HG02870 (cell line): ENCODE measurements at regions not wholly inside any gene's neighbourhood (a gene's known extent, or its start where the extent isn't known, plus 50 kb on each side); places are given as distances from the start of the nearest gene placed in this dataset.

Experiments used
- ATAC-seq: cut with Tn5 transposase; IDR thresholded peaks from one replicate; pipeline ENCODE4 v1.9.1; 2021; ENCODE audit warnings: mild to moderate bottlenecking, moderate library complexity; ENCODE audit not compliant: unreplicated experiment

DNA sequence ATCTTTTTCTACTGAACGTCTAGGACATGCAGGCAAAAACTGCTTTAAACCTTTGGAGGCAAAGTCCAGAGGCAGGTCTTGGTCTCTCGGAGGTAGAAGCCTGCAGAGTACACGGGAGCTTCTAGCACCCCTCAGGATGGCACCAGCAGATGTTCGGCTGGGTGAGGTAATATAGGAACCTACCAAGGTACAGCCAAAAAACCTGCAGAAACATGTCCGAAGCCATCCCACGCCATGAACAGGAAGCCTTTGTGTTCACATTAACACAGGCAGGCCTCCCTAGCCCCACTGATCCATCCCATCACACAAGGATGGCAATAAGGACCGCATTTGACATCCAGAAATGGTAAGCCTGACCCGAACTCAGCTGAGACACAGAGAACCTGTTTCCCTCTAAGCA lies 157.9 kb upstream of the HES1 start:
- ATAC-seq = no peak

DNA sequence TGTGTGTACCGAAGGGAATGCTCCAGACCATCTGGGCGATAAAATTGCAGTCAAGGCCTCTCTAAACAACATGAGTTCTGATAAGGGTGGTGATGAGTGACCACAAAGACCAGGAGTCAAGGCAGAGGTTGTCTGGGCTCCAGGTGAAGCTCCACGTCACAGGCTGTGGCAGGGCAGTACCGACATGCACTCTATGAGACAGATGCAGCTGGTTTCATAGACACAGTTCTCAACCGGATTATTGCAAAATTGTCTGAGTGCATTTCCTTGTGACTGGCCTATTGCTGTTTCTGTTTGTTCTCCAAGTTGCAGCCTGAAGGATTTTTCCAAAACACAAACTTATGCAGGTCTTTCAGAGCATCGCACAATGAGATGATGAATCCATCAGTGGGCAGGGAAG lies 157.5 kb upstream of the HES1 start:
- no peak for ATAC-seq

DNA sequence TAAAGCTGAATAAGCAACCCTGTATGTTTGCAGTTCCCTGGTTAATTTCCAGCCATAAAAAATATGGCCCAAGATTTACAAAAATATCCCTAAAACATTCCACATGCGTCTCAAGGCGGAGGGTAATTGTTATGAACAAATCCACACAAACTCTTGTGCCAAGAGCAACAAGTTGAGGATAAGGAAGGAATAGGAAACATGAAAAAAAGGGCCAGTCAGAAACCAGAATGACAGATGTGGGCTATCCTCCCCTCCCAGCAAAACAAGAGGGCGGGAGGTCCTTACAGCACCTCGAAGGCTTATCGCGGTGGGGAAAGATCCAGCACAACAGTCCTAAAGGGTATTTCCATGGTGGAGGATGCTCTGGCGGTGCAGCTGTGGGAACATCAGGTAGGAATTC lies 155.6 kb upstream of the HES1 start:
- ATAC-seq = no peak

DNA sequence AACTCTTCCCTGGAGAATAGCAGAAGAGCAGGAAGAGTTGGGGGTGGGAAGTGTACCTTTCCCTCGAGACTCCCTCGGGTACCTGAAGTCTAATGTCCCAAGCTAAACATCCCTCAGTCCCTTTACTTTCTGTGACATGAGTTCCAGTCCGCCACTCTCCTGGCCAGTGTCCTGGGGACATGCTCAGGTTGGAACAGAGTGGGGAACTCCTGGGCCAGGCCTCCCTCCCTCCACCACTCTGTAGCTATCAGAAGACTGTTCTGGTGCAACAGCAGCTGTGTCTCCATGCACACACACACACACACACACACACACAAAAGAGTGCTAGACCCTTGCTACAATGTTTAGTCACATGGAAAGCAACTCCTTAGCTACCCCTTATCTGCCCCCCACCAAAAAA lies 155.0 kb upstream of the HES1 start:
- no peak for ATAC-seq

DNA sequence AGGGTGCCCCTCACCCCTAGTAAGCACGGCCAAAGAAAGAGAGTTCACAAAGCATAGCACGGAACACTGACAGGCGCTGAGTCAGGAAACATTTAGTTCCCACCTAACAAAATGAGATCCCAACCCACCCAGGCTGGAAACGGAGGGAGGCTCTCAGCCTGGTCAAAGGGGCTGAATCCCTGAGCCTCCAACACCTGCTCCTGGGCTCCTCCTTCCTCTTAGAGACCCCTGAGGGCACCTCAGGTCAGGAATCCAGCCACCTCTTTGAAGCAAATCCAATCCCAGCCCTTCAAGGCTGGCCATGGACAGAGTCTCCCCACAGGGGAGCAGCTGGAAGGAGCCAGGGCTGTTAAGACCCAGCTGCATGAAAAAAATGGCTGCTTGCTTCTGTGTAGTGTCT lies 154.4 kb upstream of the HES1 start:
- ATAC-seq = no peak

DNA sequence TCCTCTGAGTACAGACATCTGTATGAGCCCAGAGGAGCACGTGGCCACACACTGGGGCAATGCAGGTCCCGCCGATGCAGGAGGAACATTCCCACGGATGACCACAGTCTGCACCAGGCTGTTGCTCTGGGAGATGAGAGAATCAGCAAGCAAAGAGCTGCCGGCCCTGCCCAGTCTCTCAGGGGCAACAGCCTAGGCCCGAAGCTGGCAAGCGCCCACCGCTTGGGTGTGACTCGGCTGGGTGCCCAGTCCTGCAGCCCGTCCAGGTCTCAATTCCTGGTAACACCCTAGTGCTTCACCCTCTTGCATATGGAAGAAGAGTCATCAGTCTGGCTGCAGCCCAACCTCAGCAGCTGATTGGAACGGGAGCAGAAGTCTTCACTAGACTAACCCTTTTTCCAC lies 153.7 kb upstream of the HES1 start:
- ATAC-seq = no peak

DNA sequence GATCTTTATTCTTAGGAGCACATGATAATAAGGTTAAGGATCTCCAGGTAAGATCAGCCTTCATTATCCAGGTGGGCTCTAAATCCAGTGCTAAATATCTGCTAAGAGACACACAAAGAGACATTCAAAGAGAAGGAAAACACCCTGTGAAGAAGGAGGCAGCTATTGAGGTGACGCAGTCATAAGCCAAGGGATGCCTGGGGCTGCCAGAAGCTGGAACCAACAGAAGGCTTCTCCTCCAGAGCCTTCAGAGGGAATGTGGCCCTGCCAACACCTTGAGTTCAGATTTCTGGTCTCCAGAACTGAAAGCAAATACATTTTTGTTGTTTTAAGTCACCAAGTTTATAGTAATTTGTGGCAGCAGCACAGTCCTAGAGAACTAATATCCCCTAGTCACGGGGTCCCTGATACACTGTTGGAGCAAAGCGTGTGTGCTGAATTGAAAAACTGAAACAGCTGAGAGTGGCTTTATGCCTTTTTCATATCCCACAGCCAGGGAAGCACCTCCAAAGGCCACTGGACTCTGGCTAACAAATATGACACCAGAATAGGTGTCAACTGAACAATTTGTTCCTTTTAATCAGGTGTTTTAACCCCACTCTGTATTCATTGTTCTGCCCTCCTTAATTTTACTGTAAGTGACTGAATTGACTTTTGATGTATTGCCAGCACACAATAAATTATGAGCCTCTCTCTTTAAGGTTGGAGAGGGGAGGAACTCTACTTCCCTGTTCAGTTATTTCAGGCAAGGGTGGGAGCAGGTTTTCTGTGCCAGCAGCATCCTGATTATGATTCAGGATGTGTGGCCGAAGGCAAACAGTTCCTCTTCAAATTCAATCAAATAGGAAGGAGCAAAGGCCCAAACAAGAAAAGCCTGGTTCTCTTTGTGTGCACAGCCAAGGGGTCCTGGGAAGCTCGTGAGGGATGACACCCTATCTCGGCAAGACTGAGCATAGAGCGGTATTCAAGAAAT lies 151.8 kb upstream of the HES1 start:
- ATAC-seq = no peak

DNA sequence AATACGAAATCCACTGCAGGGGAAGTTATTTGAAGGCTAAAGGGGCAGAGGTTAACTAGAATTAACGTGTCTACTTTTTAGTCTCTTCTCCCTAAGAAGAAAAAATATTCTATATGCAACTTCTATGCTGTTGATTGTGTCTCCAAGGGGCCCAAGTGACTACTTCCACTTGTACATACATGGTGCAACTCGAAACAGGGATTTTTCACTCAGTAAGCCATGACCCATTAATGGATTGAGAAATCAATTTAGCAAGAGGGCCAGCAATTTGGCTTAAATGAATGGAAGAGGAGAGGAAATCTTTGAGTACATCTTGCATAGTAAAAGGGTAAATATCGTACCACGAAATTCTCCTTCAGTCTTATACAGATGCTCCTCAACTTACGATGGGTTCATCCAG lies 151.1 kb upstream of the HES1 start:
- no peak for ATAC-seq

DNA sequence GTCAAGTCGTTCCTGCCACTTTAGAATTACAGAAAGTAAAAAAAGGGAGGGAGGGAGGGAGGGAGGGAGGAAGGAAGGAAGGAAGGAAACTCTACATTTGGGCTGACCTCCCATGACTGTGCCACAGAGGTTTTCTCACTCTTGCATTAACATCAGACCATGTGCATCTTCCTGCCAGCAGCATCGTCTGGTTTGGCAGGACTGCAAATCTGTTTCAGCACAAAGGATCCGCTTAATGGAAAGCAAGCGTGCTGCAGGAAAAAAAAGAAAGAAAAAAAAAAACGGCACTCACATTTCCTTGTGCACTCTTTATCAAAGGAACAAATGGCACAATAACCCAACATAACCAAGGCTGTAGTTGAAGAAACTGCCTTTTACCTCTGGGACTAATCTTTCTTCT lies 148.8 kb upstream of the HES1 start:
- no peak for ATAC-seq

DNA sequence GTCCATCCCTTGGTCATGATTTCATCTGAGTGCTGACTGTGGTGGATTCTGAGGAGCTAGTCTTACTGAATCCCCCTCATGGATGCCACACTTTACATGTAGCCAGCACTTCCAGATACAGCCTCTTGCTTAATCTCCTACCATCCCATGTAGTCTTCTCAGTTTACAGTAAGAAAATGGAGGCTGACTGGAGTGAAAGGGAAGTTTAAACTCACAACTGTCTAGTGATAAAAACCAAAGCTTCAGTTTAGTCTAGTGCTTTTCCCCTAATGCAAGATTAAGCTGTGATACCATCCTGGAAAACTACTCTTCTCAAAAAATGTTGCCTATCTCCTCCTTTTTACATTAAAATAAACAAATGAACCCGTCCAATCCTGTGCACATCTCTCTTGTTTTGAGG lies 146.8 kb upstream of the HES1 start:
- no peak for ATAC-seq

DNA sequence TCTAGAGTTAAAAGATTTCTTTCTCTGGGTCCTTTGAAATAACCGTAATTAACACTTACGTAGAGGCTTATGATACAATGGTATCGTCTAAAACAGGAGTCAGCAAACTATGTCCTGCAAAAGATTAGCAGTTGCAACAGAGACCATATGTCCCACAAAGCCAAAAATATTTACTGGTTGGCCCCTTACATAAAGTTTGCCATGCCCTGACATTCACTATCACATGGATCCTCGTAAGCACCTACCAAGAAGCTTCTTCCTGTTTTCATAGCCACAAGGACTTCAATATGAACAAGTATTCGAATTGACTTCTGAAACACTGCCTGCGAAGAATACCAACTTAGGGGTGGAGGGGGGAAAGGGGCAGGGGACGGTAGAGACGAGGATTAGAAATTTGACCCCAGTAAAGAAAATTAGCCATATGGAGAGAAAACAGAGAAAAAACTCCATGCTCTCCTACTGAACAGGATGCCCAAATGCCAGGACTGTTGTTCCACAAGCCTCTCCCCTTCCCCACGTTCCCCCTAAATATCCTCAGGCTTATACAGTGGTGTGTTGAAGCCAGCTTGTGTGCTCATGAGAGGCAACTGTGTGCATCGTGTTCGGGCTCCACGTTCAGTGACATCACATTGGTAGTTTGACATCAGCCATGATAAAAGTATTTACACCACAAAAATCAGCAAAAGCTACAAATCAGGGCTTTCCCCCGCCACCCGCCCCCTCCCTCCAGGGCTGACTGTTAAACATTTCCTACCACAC lies 144.1 kb upstream of the HES1 start:
- no peak for ATAC-seq

DNA sequence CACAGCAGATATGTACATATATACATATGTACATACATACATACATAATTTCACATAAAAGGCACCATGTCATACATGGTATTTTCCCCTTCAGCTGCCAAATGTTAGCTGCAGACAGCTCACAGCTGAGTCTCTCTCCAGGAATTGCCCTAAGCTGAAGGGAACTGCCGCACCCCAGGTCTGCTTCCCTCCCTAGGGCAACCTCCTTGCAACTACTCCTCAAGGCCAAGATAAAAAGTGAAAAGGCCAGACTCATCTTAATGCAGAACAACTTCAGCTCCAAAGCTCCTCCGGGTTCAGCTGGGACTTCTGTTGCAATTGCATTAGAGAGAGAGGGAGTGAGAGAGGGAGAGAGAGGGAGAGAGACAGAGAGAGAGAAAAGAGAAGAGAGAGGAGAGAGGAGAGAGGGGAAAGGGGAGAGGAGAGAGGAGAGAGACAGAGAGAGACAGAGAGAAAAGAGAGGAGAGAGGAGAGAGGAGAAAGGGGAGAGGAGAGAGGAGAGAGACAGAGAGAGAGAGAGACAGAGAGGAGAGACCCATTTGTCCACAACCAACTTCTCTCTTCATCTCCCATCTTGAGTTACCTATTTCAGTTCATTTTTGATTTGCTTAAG lies 143.4 kb upstream of the HES1 start:
- no peak for ATAC-seq

DNA sequence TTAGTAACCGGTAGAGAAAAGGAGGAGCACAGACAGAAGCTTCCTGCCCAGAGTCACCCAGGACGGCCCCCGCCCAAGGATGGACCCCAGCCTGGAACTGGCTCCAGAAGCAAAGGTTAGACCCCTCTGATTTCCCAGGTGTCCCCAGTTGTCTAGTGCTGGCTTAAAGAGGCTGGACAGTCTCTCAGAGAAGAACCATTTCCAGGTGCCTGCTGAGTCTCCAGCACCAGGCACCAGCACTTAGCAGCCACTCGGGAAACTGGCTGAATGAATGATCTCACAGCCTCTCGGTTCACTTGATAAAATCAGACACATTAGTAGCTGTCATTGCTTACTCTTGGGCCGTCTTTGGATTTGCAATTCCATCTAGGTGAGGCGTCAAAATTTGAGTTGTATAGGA lies 139.7 kb upstream of the HES1 start:
- no peak for ATAC-seq

DNA sequence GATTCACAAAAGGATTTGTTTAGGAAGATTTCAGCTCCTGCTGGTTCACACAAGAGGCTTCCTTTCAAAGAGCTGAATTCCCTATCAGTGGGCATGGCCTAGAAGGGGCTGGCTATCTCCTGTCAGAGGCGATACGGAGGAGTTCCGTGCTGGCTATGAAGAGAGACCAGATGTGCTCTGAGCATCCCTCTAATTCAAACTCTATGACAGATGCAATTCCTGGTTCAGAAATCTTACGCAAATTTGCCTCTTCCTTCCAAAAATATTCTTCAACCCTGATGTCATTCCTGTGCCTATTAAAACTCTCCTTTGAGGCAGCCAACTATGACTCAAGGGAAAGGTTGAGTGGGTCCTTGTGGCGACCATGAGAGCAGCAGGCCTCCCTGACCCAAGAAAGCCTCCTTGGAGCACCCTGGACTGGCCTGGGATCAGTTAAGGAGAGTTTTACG lies 139.3 kb upstream of the HES1 start:
- ATAC-seq = no peak

DNA sequence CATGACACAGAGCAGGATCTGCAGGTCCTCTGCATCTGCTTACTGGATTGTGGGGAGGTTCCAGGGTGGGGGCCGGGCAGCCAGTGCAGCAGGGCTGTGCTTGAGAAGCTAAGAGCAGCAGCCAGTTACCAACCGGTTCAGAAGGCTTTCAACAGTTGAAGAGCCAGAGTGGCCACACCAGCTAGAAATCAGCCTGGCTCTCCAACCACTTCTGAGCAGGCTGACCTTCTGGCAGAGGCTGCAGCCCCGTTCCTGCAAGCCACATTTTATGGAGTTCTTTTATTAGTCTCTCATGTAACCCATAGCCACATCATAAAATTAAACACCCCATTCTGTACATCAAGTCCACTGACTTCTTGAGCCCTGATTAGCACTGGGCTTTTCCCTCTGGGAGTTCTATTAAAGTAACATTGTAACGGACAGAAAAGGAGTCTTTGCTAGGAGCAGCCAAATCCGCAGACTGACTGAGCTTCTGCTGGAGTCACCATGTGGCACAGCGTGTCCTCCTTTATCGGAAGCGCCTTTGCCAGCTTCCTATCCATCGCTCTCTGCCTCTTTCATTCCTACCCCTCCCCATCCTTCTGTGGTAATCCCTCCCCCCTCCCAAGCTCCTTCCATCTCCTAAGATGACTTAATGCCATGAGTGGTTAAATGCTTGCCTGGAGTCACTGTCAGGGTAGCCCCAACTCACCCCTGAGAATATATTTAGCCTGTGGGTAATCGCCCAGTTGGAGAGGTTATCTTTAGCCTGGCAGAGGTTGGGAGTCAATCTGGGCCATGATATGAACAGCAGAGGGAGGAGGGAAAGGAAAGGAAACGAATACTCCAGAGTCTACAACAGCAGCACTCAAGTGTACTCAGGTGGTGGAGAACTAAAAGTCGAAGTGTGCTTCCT lies 138.5 kb upstream of the HES1 start:
- ATAC-seq = no peak

DNA sequence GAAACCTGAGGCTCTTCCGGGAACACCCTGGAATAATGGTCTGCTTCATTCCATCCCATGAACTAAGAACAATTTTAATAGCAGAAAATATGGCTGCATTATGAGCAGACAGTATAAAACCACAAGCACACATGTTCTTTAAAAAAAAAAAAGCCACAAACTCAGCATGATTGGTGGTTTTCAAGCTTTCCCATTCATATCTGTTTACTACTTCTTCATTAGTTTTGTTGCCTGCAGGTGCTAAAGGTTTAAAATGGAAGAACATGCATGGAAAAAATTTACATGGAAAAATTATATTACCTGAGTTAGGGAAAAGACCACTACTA lies 137.9 kb upstream of the HES1 start:
- ATAC-seq = no peak

DNA sequence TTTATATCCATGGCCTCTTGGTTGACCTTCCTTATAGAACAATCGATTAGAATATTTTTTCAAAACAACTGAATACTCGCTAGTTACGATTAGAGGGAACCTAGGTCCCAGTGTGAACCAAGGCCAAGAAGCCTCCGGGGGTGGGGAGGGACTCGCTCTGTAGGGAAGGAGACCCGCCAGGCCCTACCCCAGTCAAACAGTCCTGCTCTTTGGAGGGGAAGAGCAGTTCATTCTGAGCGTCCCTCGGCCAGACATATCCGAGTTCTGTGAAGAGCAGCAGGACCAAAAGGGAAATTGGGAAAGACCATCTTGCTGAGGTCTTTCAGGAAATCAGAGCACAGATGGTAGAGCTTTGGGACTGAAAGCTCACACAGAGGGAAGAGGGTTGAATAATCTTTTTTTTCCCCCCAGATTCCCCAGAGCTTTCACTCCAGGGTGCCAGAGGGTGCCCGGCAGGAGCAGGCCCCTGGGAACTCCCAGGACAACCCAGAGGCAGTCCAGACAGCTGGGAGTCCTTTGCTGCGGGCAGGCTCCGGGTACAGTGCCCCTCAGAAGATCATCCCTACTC lies 137.2 kb upstream of the HES1 start:
- no peak for ATAC-seq

DNA sequence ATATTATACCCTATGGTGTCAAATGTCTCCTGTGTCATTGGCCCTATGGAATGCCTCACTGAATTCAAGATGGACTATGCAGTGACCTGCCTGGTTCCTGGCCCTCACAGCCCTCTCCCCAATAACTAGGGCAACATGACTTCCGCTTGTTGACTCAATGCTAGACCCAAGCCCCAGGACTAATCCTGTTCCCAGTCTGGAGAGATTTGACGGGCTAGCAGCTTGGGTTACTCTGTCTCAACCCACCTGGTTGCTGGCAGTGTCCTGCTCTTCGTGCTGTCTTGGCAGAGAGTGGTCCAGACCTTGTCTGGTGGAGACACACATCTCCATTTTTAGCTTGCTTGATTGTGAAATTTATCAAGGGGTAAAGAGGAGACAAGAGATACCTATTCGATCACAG lies 135.8 kb upstream of the HES1 start:
- ATAC-seq = no peak

DNA sequence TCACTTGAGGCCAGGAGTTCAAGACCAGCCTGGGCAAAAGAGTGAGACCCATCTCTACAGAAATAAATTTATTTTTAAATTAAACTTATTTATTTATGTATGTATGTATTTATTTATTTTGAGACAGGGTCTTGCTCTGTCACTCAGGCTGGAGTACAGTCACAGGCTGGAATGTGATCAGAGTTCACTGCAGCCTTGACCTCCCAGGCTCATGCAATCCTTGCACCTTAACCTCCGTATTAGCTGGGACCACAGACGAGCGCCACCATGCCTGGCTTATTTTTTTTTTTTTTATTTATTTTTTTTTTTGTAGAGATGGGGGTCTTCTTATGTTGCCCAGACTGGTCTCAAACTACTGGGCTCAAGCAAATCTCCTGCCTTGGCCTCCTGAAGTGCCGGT lies 135.2 kb upstream of the HES1 start:
- no peak for ATAC-seq

DNA sequence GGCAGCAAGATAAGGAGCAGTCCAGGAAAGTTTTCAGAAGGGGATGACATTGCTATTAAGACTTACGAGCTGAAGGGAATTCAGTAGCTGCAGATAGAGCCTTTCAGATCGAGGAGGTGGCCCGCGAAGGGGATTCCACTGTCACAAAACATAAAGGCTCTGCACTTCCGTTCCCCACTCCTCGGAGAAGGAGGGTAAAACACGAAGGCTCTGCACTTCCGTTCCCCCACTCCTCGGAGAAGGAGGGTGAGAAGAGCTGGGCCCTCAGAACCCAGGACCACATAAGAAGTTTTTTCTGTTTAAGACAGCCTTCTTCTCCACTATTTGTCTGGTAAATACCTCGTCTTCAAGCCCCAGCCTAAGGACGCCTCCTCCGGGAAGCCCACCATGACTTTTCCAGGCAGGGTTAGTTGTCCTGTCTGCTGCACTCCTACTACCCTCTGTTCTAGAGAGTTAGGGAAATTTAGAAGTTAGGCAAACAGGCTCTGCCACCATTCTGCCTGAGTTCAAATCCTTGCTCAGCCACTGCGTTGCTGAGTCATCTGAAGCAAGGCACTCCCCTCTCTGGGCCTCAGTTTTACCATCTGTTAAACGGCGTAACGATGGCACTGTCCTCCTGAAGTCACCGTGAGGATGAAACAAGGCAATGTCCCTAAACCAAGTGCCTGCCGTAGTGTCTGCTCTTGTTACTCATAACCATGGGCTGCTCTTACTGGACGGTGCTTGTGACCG lies 134.1 kb upstream of the HES1 start:
- ATAC-seq = no peak
